DOHH2 (cell line): ENCODE measurements at regions not wholly inside any gene's neighbourhood (a gene's known extent, or its start where the extent isn't known, plus 50 kb on each side); places are given as distances from the start of the nearest gene placed in this dataset.

ENCODE experiments used
- EZH2phosphoT487 ChIP-seq: fragments of 200-600 bp; sonication (generic); IDR thresholded peaks from 2 replicates; pipeline ENCODE4 v1.6.1; 2017; ENCODE audit warnings: borderline replicate concordance, mild to moderate bottlenecking, antibody characterized with exemption, low read length, moderate library complexity, mixed read lengths
- TF ChIP-seq, protein P1 (sequence below): fragments of 200-600 bp; sonication (generic); IDR thresholded peaks from one replicate; pipeline ENCODE4 v1.5.1; 2014; ENCODE audit warnings: antibody characterized with exemption, mild to moderate bottlenecking, low read depth, low read length; ENCODE audit not compliant: poor library complexity, severe bottlenecking

GRCh38 chr1:57678138-57678537, 254.3 kb upstream of the DAB1 start:
- TF ChIP-seq, protein P1, sequence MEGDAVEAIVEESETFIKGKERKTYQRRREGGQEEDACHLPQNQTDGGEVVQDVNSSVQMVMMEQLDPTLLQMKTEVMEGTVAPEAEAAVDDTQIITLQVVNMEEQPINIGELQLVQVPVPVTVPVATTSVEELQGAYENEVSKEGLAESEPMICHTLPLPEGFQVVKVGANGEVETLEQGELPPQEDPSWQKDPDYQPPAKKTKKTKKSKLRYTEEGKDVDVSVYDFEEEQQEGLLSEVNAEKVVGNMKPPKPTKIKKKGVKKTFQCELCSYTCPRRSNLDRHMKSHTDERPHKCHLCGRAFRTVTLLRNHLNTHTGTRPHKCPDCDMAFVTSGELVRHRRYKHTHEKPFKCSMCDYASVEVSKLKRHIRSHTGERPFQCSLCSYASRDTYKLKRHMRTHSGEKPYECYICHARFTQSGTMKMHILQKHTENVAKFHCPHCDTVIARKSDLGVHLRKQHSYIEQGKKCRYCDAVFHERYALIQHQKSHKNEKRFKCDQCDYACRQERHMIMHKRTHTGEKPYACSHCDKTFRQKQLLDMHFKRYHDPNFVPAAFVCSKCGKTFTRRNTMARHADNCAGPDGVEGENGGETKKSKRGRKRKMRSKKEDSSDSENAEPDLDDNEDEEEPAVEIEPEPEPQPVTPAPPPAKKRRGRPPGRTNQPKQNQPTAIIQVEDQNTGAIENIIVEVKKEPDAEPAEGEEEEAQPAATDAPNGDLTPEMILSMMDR: no peak
- TF ChIP-seq EZH2phosphoT487: no peak
